Caco-2 (cell line): ENCODE measurements at regions not wholly inside any gene's neighbourhood (a gene's known extent, or its start where the extent isn't known, plus 50 kb on each side); places are given as distances from the start of the nearest gene placed in this dataset.

ENCODE experiments used
- BruUV-seq: library from RNA; stranded (reverse); fragments of 400-500 nt; replicated peaks from 2 replicates; lab custom pipeline; 2021; lab: Mats Ljungman, UMichigan
- CTCF ChIA-PET: fragments of 300-600 bp; sonication (Branson Sonifier 250); formaldehyde crosslinking; loops from one replicate; lab custom pipeline; 2022; ENCODE audit warnings: antibody characterized with exemption; lab: Charles Lee
- POLR2A ChIA-PET: fragments of 300-600 bp; sonication (Branson Sonifier 250); formaldehyde crosslinking; loops from one replicate; lab custom pipeline; 2022; ENCODE audit warnings: antibody characterized with exemption; lab: Charles Lee
- DNase-seq, 2 experiments: peaks; one replicate each; pipeline versions ENCODE4 v3.0.0 to v3.0.0-alpha.2; 2020 to 2022
- H3K27me3 ChIP-seq: replicated peaks from 2 replicates; pipeline ENCODE4 v1.6.0; 2011; ENCODE audit warnings: low read length; ENCODE audit not compliant: control insufficient read depth, insufficient read depth
- H3K36me3 ChIP-seq: 2 replicates; pipeline ENCODE4 v1.5.1; 2011; ENCODE audit warnings: low read length; ENCODE audit not compliant: control insufficient read depth, insufficient read depth
- H3K4me1 ChIP-seq: fragments of 250-450 bp; sonication (Bioruptor Pico); 2 replicates; pipeline ENCODE4 v1.5.1; 2020; ENCODE audit warnings: mild to moderate bottlenecking
- H3K4me3 ChIP-seq: 2 replicates; pipeline ENCODE4 v1.5.1; 2011; ENCODE audit warnings: low read depth, mild to moderate bottlenecking, control low read depth, low read length
- H3K9me3 ChIP-seq: fragments of 250-450 bp; sonication (Bioruptor Pico); 2 replicates; pipeline ENCODE4 v1.5.1; 2020; ENCODE audit warnings: mild to moderate bottlenecking, moderate library complexity
- H3K27ac Mint-ChIP-seq: one replicate; pipeline ENCODE4 v1.8.0; 2022; ENCODE audit warnings: mixed read lengths; ENCODE audit not compliant: unreplicated experiment
- H3K27me3 Mint-ChIP-seq: one replicate; pipeline ENCODE4 v1.8.0; 2022; ENCODE audit warnings: mixed read lengths; ENCODE audit not compliant: insufficient read depth, unreplicated experiment
- H3K36me3 Mint-ChIP-seq: one replicate; pipeline ENCODE4 v1.8.0; 2022; ENCODE audit warnings: mild to moderate bottlenecking, mixed read lengths; ENCODE audit not compliant: insufficient read depth, unreplicated experiment
- H3K4me1 Mint-ChIP-seq: one replicate; pipeline ENCODE4 v1.8.0; 2022; ENCODE audit warnings: low read depth, mixed read lengths; ENCODE audit not compliant: unreplicated experiment
- H3K4me3 Mint-ChIP-seq: one replicate; pipeline ENCODE4 v1.8.0; 2022; ENCODE audit warnings: mild to moderate bottlenecking, moderate library complexity, mixed read lengths; ENCODE audit not compliant: unreplicated experiment
- H3K9me3 Mint-ChIP-seq: one replicate; pipeline ENCODE4 v1.8.0; 2022; ENCODE audit warnings: mixed read lengths; ENCODE audit not compliant: unreplicated experiment
- CTCF ChIP-seq, 2 experiments: fragments of 200-600 bp in 1 of 2; IDR thresholded peaks; 1 replicate in 1 of 2; 2 replicates in 1 of 2; pipeline versions ENCODE4 v1.5.1 to v1.8.0; 2011 to 2022; ENCODE audit warnings: antibody characterized with exemption in 1 of 2, control low read depth in 1 of 2, inconsistent platforms in 1 of 2, low read depth in 1 of 2, low read length in 1 of 2, mild to moderate bottlenecking in 1 of 2, moderate library complexity in 1 of 2; ENCODE audit not compliant: insufficient read depth in 1 of 2, severe bottlenecking in 1 of 2, unreplicated experiment in 1 of 2
- intact Hi-C: fragments of 100-400 bp; cut with micrococcal nuclease; formaldehyde crosslinking; loops from one replicate; pipeline ENCODE4 v1.10.0; 2022; ENCODE audit not compliant: unreplicated experiment

GRCh38 chr4:175539498-175539897, 272.6 kb downstream of the GPM6A start:
- no peak for TF ChIP-seq CTCF (IDR thresholded peaks at IDR 0.05; ENCODE audit: insufficient read depth in 1 of 2, low read depth in 1 of 2, low read length in 1 of 2, severe bottlenecking in 1 of 2, unreplicated experiment in 1 of 2)
- H3K9me3 Mint-ChIP-seq = no peaks in the 10 kb centered on the region
- no peak for DNase-seq
- Histone ChIP-seq H3K4me3 (no peak overlapping the region), H3K36me3 (no peaks in the 10 kb centered on the region), H3K27me3 (no peaks in the 10 kb centered on the region), H3K9me3 (no peaks in the 10 kb centered on the region), H3K4me1 (peaks cover 7% of the 10 kb centered on the region; the same call in 1 of the 2 replicates)
- BruUV-seq = no TSS peak
- H3K27me3 Mint-ChIP-seq = no peaks in the 10 kb centered on the region
- intact Hi-C loops = loop anchor here (5.0 to 10.0 kb wide), 3 partner anchors 255 to 712 kb away; partner anchors contain the start of gene GLRA3
- CTCF ChIA-PET = no interaction called here
- H3K4me1 Mint-ChIP-seq = peaks cover 7% of the 10 kb centered on the region
- POLR2A ChIA-PET = no interaction called here
- H3K36me3 Mint-ChIP-seq = no peaks in the 10 kb centered on the region
- H3K27ac Mint-ChIP-seq = no peak overlapping the region
- no peak overlapping the region for H3K4me3 Mint-ChIP-seq

GRCh38 chr4:175540151-175540550, 271.9 kb downstream of the GPM6A start:
- Mint-ChIP-seq H3K4me3 (no peak overlapping the region), H3K36me3 (no peaks in the 10 kb centered on the region), H3K27me3 (no peaks in the 10 kb centered on the region), H3K4me1 (peaks cover 7% of the 10 kb centered on the region), H3K9me3 (no peaks in the 10 kb centered on the region), H3K27ac (no peak overlapping the region)
- Histone ChIP-seq H3K4me1 (peaks cover 9% of the 10 kb centered on the region; the same call in 1 of the 2 replicates), H3K27me3 (no peaks in the 10 kb centered on the region), H3K9me3 (no peaks in the 10 kb centered on the region), H3K4me3 (no peak overlapping the region), H3K36me3 (no peaks in the 10 kb centered on the region)
- no peak for DNase-seq
- intact Hi-C loops = no loop called here
- TF ChIP-seq CTCF (IDR thresholded peaks at IDR 0.05; ENCODE audit: insufficient read depth in 1 of 2, low read depth in 1 of 2, low read length in 1 of 2, severe bottlenecking in 1 of 2, unreplicated experiment in 1 of 2) = no peak
- POLR2A ChIA-PET = no interaction called here
- no TSS peak for BruUV-seq
- CTCF ChIA-PET = no interaction called here

GRCh38 chr4:175540732-175541131, 271.3 kb downstream of the GPM6A start:
- intact Hi-C loops = no loop called here
- H3K27ac Mint-ChIP-seq = no peak overlapping the region
- Histone ChIP-seq H3K27me3 (no peaks in the 10 kb centered on the region), H3K4me1 (peaks cover 9% of the 10 kb centered on the region; the same call in 1 of the 2 replicates), H3K4me3 (no peak overlapping the region), H3K9me3 (no peaks in the 10 kb centered on the region), H3K36me3 (no peaks in the 10 kb centered on the region)
- no peak for TF ChIP-seq CTCF (IDR thresholded peaks at IDR 0.05; ENCODE audit: insufficient read depth in 1 of 2, low read depth in 1 of 2, low read length in 1 of 2, severe bottlenecking in 1 of 2, unreplicated experiment in 1 of 2)
- no TSS peak for BruUV-seq
- CTCF ChIA-PET = no interaction called here
- H3K4me1 Mint-ChIP-seq = peaks cover 7% of the 10 kb centered on the region
- no peaks in the 10 kb centered on the region for H3K9me3 Mint-ChIP-seq
- H3K36me3 Mint-ChIP-seq = no peaks in the 10 kb centered on the region
- H3K27me3 Mint-ChIP-seq = peaks cover 2% of the 10 kb centered on the region
- H3K4me3 Mint-ChIP-seq = no peak overlapping the region
- no peak for DNase-seq
- POLR2A ChIA-PET = no interaction called here
